Gastrocnemius medialis (tissue), 4 donors: ENCODE measurements at regions not wholly inside any gene's neighbourhood (a gene's known extent, or its start where the extent isn't known, plus 50 kb on each side); places are given as distances from the start of the nearest gene placed in this dataset.

Source experiments
- CTCF ChIP-seq, 5 experiments: fragments of 450-650 bp in 3 of 5; fragments of 200-600 bp in 2 of 5; sonication (generic) in 2 of 5; IDR thresholded peaks in 4 of 5; conservative IDR thresholded peaks in 1 of 5; 1 replicate in 4 of 5; 2 replicates in 1 of 5; pipeline ENCODE4 v1.5.1; 2016 to 2019; ENCODE audit warnings: antibody characterized with exemption in 5 of 5, mild to moderate bottlenecking in 3 of 5, moderate library complexity in 3 of 5
- POLR2A ChIP-seq, 2 donors: fragments of 450-650 bp; IDR thresholded peaks; one replicate each; pipeline ENCODE4 v1.6.1; 2017; ENCODE audit warnings: antibody characterized with exemption in 2 of 2, mild to moderate bottlenecking in 2 of 2, moderate library complexity in 2 of 2

GRCh38 chr10:118444069-118444468 lies 101.9 kb upstream of the FAM204A start:
- TF ChIP-seq CTCF (IDR thresholded peaks at IDR 0.05 in 4 of 5, conservative IDR thresholded peaks at IDR 0.05 in 1 of 5) (no peak), POLR2A (IDR thresholded peaks at IDR 0.05) (no peak)
